SU-DHL-6 (cell line): ENCODE measurements at regions not wholly inside any gene's neighbourhood (a gene's known extent, or its start where the extent isn't known, plus 50 kb on each side); places are given as distances from the start of the nearest gene placed in this dataset.

Experiments used
- CTCF ChIP-seq: fragments of 200-600 bp; sonication (generic); IDR thresholded peaks from one replicate; pipeline ENCODE4 v1.5.1; 2017; ENCODE audit warnings: antibody characterized with exemption, mild to moderate bottlenecking, low read length, moderate library complexity; ENCODE audit not compliant: insufficient read depth, poor library complexity, severe bottlenecking
- EZH2phosphoT487 ChIP-seq: fragments of 200-600 bp; sonication (generic), shearing (Covaris generic); conservative IDR thresholded peaks from 2 replicates; pipeline ENCODE4 v1.6.1; 2018; ENCODE audit warnings: mild to moderate bottlenecking, antibody characterized with exemption, low read length, moderate library complexity, mixed read lengths

GRCh38 chr5:44747396-44747795 is 61.4 kb upstream of the MRPS30 start:
- TF ChIP-seq CTCF (no peak), EZH2phosphoT487 (no peak)
